ENCODE measurements at regions not wholly inside any gene's neighbourhood (a gene's known extent, or its start where the extent isn't known, plus 50 kb on each side); places are given as distances from the start of the nearest gene placed in this dataset.
A peak's percentile ranks its signal among the peaks of the same experiment; 100 is the strongest.

GRCh38 chr4:116724249-116724648, 361.1 kb downstream of the TRAM1L1 start:
- WGBS (ENCODE audit: insufficient coverage) = 90% methylated on average over 1 of the region's 3 CpGs
- no peak for DNase-seq
- peaks cover 0 to 4% (median 0%) of the 10 kb centered on the region in 4 experiments for H3K4me1 ChIP-seq (ENCODE audit: control extremely low read depth in 1 of 4, control insufficient read depth in 4 of 4, insufficient read depth in 4 of 4, low read length in 3 of 4)
- CTCF ChIA-PET = no interaction called here
- H3K27me3 ChIP-seq (replicated peaks in 2 of 5; ENCODE audit: control insufficient read depth in 4 of 5, insufficient read depth in 5 of 5, low read length in 4 of 5) = no peaks in the 10 kb centered on the region
- H3K4me3 ChIP-seq (ENCODE audit: control insufficient read depth in 1 of 7, extremely low read depth in 1 of 7, insufficient read depth in 4 of 7, low read depth in 2 of 7, low read length in 6 of 7) = no peak overlapping the region
- H3K9me3 ChIP-seq (ENCODE audit: control extremely low read depth in 1 of 5, control insufficient read depth in 4 of 5, insufficient read depth in 2 of 5, low read depth in 1 of 5, low read length in 4 of 5) = no peaks in the 10 kb centered on the region
- POLR2A ChIA-PET = no interaction called here
- no peaks in the 10 kb centered on the region for H3K36me3 ChIP-seq (ENCODE audit: control insufficient read depth in 4 of 4, insufficient read depth in 4 of 4, low read length in 3 of 4)
- H3K27ac ChIP-seq (ENCODE audit: insufficient read depth in 1 of 2, low read depth in 1 of 2, low read length in 2 of 2, poor library complexity in 1 of 2, severe bottlenecking in 2 of 2) = no peak overlapping the region

GRCh38 chr4:116705466-116705865, 379.9 kb downstream of the TRAM1L1 start:
- H3K27me3 ChIP-seq (replicated peaks in 2 of 5; ENCODE audit: control insufficient read depth in 4 of 5, insufficient read depth in 5 of 5, low read length in 4 of 5) = no peaks in the 10 kb centered on the region
- POLR2A ChIA-PET = no interaction called here
- no peaks in the 10 kb centered on the region for H3K36me3 ChIP-seq (ENCODE audit: control insufficient read depth in 4 of 4, insufficient read depth in 4 of 4, low read length in 3 of 4)
- no peaks in the 10 kb centered on the region for H3K9me3 ChIP-seq (ENCODE audit: control extremely low read depth in 1 of 5, control insufficient read depth in 4 of 5, insufficient read depth in 2 of 5, low read depth in 1 of 5, low read length in 4 of 5)
- no peak for DNase-seq
- H3K4me1 ChIP-seq (ENCODE audit: control extremely low read depth in 1 of 4, control insufficient read depth in 4 of 4, insufficient read depth in 4 of 4, low read length in 3 of 4) = no peaks in the 10 kb centered on the region
- H3K4me3 ChIP-seq (ENCODE audit: control insufficient read depth in 1 of 7, extremely low read depth in 1 of 7, insufficient read depth in 4 of 7, low read depth in 2 of 7, low read length in 6 of 7) = no peak overlapping the region
- 99% methylated on average over 31 of the region's 32 CpGs for WGBS (ENCODE audit: insufficient coverage)
- no peak overlapping the region for H3K27ac ChIP-seq (ENCODE audit: insufficient read depth in 1 of 2, low read depth in 1 of 2, low read length in 2 of 2, poor library complexity in 1 of 2, severe bottlenecking in 2 of 2)
- CTCF ChIA-PET = no interaction called here

GRCh38 chr4:116702949-116703348, 382.4 kb downstream of the TRAM1L1 start:
- ChIA-PET CTCF (no interaction called here), POLR2A (no interaction called here)
- peak in 2 of 3 donors; percentile 6 to 11 for DNase-seq
- H3K4me3 ChIP-seq (ENCODE audit: control insufficient read depth in 1 of 7, extremely low read depth in 1 of 7, insufficient read depth in 4 of 7, low read depth in 2 of 7, low read length in 6 of 7) = no peak overlapping the region
- no peaks in the 10 kb centered on the region for H3K4me1 ChIP-seq (ENCODE audit: control extremely low read depth in 1 of 4, control insufficient read depth in 4 of 4, insufficient read depth in 4 of 4, low read length in 3 of 4)
- WGBS (ENCODE audit: insufficient coverage) = 96% methylated on average over 4 of the region's 4 CpGs
- H3K9me3 ChIP-seq (ENCODE audit: control extremely low read depth in 1 of 5, control insufficient read depth in 4 of 5, insufficient read depth in 2 of 5, low read depth in 1 of 5, low read length in 4 of 5) = peaks cover 0 to 6% (median 0%) of the 10 kb centered on the region in 5 experiments
- H3K27ac ChIP-seq (ENCODE audit: insufficient read depth in 1 of 2, low read depth in 1 of 2, low read length in 2 of 2, poor library complexity in 1 of 2, severe bottlenecking in 2 of 2) = no peak overlapping the region
- no peaks in the 10 kb centered on the region for H3K27me3 ChIP-seq (replicated peaks in 2 of 5; ENCODE audit: control insufficient read depth in 4 of 5, insufficient read depth in 5 of 5, low read length in 4 of 5)
- no peaks in the 10 kb centered on the region for H3K36me3 ChIP-seq (ENCODE audit: control insufficient read depth in 4 of 4, insufficient read depth in 4 of 4, low read length in 3 of 4)

GRCh38 chr4:116688536-116688935, 396.8 kb downstream of the TRAM1L1 start:
- H3K4me3 ChIP-seq (ENCODE audit: control insufficient read depth in 1 of 7, extremely low read depth in 1 of 7, insufficient read depth in 4 of 7, low read depth in 2 of 7, low read length in 6 of 7) = no peak overlapping the region
- H3K4me1 ChIP-seq (ENCODE audit: control extremely low read depth in 1 of 4, control insufficient read depth in 4 of 4, insufficient read depth in 4 of 4, low read length in 3 of 4) = no peaks in the 10 kb centered on the region
- no peak for DNase-seq
- no peaks in the 10 kb centered on the region for H3K9me3 ChIP-seq (ENCODE audit: control extremely low read depth in 1 of 5, control insufficient read depth in 4 of 5, insufficient read depth in 2 of 5, low read depth in 1 of 5, low read length in 4 of 5)
- no peak overlapping the region for H3K27ac ChIP-seq (ENCODE audit: insufficient read depth in 1 of 2, low read depth in 1 of 2, low read length in 2 of 2, poor library complexity in 1 of 2, severe bottlenecking in 2 of 2)
- no CpG with 5 or more reads among the region's 1 CpG for WGBS (ENCODE audit: insufficient coverage)
- no peaks in the 10 kb centered on the region for H3K36me3 ChIP-seq (ENCODE audit: control insufficient read depth in 4 of 4, insufficient read depth in 4 of 4, low read length in 3 of 4)
- ChIA-PET CTCF (no interaction called here), POLR2A (no interaction called here)
- H3K27me3 ChIP-seq (replicated peaks in 2 of 5; ENCODE audit: control insufficient read depth in 4 of 5, insufficient read depth in 5 of 5, low read length in 4 of 5) = no peaks in the 10 kb centered on the region

- H3K4me1 ChIP-seq (ENCODE audit: control extremely low read depth in 1 of 4, control insufficient read depth in 4 of 4, insufficient read depth in 4 of 4, low read length in 3 of 4) = no peaks in the 10 kb centered on the region
- 65% methylated on average over 2 of the region's 2 CpGs for WGBS (ENCODE audit: insufficient coverage)
- POLR2A ChIA-PET = no interaction called here
- CTCF ChIA-PET = no interaction called here
- H3K27ac ChIP-seq (ENCODE audit: insufficient read depth in 1 of 2, low read depth in 1 of 2, low read length in 2 of 2, poor library complexity in 1 of 2, severe bottlenecking in 2 of 2) = no peak overlapping the region
- no peak overlapping the region for H3K4me3 ChIP-seq (ENCODE audit: control insufficient read depth in 1 of 7, extremely low read depth in 1 of 7, insufficient read depth in 4 of 7, low read depth in 2 of 7, low read length in 6 of 7)
- no peak for DNase-seq
- no peaks in the 10 kb centered on the region for H3K27me3 ChIP-seq (replicated peaks in 2 of 5; ENCODE audit: control insufficient read depth in 4 of 5, insufficient read depth in 5 of 5, low read length in 4 of 5)
- peaks cover 0 to 2% (median 0%) of the 10 kb centered on the region in 5 experiments for H3K9me3 ChIP-seq (ENCODE audit: control extremely low read depth in 1 of 5, control insufficient read depth in 4 of 5, insufficient read depth in 2 of 5, low read depth in 1 of 5, low read length in 4 of 5)
- no peaks in the 10 kb centered on the region for H3K36me3 ChIP-seq (ENCODE audit: control insufficient read depth in 4 of 4, insufficient read depth in 4 of 4, low read length in 3 of 4)
These were observed 417.2 kb downstream of the TRAM1L1 start for GRCh38 chr4:116668190-116668589.

GRCh38 chr4:116665716-116666115, 419.7 kb downstream of the TRAM1L1 start:
- Histone ChIP-seq H3K4me3 (ENCODE audit: control insufficient read depth in 1 of 7, extremely low read depth in 1 of 7, insufficient read depth in 4 of 7, low read depth in 2 of 7, low read length in 6 of 7) (no peak overlapping the region), H3K27me3 (replicated peaks in 2 of 5; ENCODE audit: control insufficient read depth in 4 of 5, insufficient read depth in 5 of 5, low read length in 4 of 5) (no peaks in the 10 kb centered on the region), H3K4me1 (ENCODE audit: control extremely low read depth in 1 of 4, control insufficient read depth in 4 of 4, insufficient read depth in 4 of 4, low read length in 3 of 4) (no peaks in the 10 kb centered on the region), H3K36me3 (ENCODE audit: control insufficient read depth in 4 of 4, insufficient read depth in 4 of 4, low read length in 3 of 4) (no peaks in the 10 kb centered on the region), H3K27ac (ENCODE audit: insufficient read depth in 1 of 2, low read depth in 1 of 2, low read length in 2 of 2, poor library complexity in 1 of 2, severe bottlenecking in 2 of 2) (no peak overlapping the region), H3K9me3 (ENCODE audit: control extremely low read depth in 1 of 5, control insufficient read depth in 4 of 5, insufficient read depth in 2 of 5, low read depth in 1 of 5, low read length in 4 of 5) (peaks cover 0 to 2% (median 0%) of the 10 kb centered on the region in 5 experiments)
- POLR2A ChIA-PET = no interaction called here
- no peak for DNase-seq
- 83% methylated on average over 1 of the region's 1 CpG for WGBS (ENCODE audit: insufficient coverage)
- CTCF ChIA-PET = no interaction called here

DNA sequence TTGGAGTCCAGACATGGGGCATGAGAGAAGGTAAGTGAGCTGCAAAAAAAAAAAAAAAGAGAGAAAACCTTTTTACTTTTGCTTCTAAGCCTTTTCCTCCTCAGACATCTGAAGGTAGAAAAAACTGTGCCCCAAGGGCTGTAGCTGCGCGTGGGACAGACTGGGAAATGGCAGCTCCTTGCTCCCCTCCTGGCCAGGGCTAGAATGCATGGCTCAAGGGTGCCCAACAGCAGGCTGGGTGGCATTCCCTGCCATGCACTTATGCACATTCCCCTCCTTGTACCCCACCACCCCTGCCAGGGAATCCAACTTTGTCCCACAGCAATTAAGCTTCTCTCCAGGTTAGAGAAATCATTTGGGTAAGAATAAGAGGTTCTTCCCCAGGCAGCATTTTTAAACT, 421.2 kb downstream of the TRAM1L1 start:
- Histone ChIP-seq H3K4me1 (ENCODE audit: control extremely low read depth in 1 of 4, control insufficient read depth in 4 of 4, insufficient read depth in 4 of 4, low read length in 3 of 4) (no peaks in the 10 kb centered on the region), H3K27ac (ENCODE audit: insufficient read depth in 1 of 2, low read depth in 1 of 2, low read length in 2 of 2, poor library complexity in 1 of 2, severe bottlenecking in 2 of 2) (no peak overlapping the region), H3K9me3 (ENCODE audit: control extremely low read depth in 1 of 5, control insufficient read depth in 4 of 5, insufficient read depth in 2 of 5, low read depth in 1 of 5, low read length in 4 of 5) (peaks cover 0 to 4% (median 0%) of the 10 kb centered on the region in 5 experiments), H3K4me3 (ENCODE audit: control insufficient read depth in 1 of 7, extremely low read depth in 1 of 7, insufficient read depth in 4 of 7, low read depth in 2 of 7, low read length in 6 of 7) (no peak overlapping the region), H3K36me3 (ENCODE audit: control insufficient read depth in 4 of 4, insufficient read depth in 4 of 4, low read length in 3 of 4) (no peaks in the 10 kb centered on the region), H3K27me3 (replicated peaks in 2 of 5; ENCODE audit: control insufficient read depth in 4 of 5, insufficient read depth in 5 of 5, low read length in 4 of 5) (no peaks in the 10 kb centered on the region)
- ChIA-PET CTCF (no interaction called here), POLR2A (no interaction called here)
- DNase-seq = no peak
- 100% methylated on average over 2 of the region's 2 CpGs for WGBS (ENCODE audit: insufficient coverage)

All from common myeloid progenitor, CD34-positive (primary cell).